Right lobe of liver (tissue), 6 donors: ENCODE measurements at regions not wholly inside any gene's neighbourhood (a gene's known extent, or its start where the extent isn't known, plus 50 kb on each side); places are given as distances from the start of the nearest gene placed in this dataset.

Experiments used
- ATAC-seq, 4 donors: fragments of 200-7000 bp; cut with Tn5 transposase; one replicate each; pipeline ENCODE4 v1.9.1; 2020; ENCODE audit warnings: mild to moderate bottlenecking in 4 of 4, moderate library complexity in 4 of 4
- DNase-seq, 3 donors: peaks; one replicate each; pipeline ENCODE4 v3.0.0-alpha.2; 2020
- H3K27ac ChIP-seq, 3 donors: fragments of 200-600 bp; one replicate each; pipeline ENCODE4 v1.8.0; 2022
- H3K27me3 ChIP-seq, 2 donors: fragments of 200-600 bp; one replicate each; pipeline ENCODE4 v1.8.0; 2022
- H3K36me3 ChIP-seq, 4 donors: fragments of 200-600 bp; sonication (generic) in 1 of 4; one replicate each; pipeline versions ENCODE4 v1.5.1 to v1.8.0; 2017 to 2022; ENCODE audit warnings: control low read depth in 1 of 4
- H3K4me1 ChIP-seq, 4 donors: fragments of 200-600 bp; sonication (generic) in 1 of 4; one replicate each; pipeline versions ENCODE4 v1.5.1 to v1.8.0; 2017 to 2022; ENCODE audit warnings: control low read depth in 1 of 4
- H3K4me3 ChIP-seq, 3 donors: fragments of 200-600 bp; one replicate each; pipeline ENCODE4 v1.8.0; 2022
- H3K9me3 ChIP-seq, 4 donors: fragments of 200-600 bp; sonication (generic) in 1 of 4; one replicate each; pipeline versions ENCODE4 v1.5.1 to v1.8.0; 2017 to 2022; ENCODE audit warnings: control low read depth in 1 of 4
- POLR2A ChIP-seq: fragments of 450-650 bp; IDR thresholded peaks from one replicate; pipeline ENCODE4 v1.6.1; 2017; ENCODE audit warnings: antibody characterized with exemption, mild to moderate bottlenecking
- WGBS: methylation state at CpG from one replicate; pipeline ENCODE4 v1.1.6; 2018; ENCODE audit warnings: low coverage, low lambda C conversion rate; ENCODE audit not compliant: insufficient coverage; ENCODE audit errors: missing lambda C conversion rate; 5-methylcytosine and 5-hydroxymethylcytosine counted together
- intact Hi-C, 2 donors: fragments of 100-400 bp; cut with DNase I; formaldehyde crosslinking; loops; one replicate each; pipeline versions ENCODE4 v1.11.2 to v1.14.1; 2022
- TF ChIP-seq, protein P1 (sequence below), 4 donors: fragments of 200-600 bp in 3 of 4; fragments of 450-650 bp in 1 of 4; IDR thresholded peaks; one replicate each; pipeline versions ENCODE4 v1.5.1 to v1.8.0; 2016 to 2022; ENCODE audit warnings: antibody characterized with exemption in 4 of 4, mild to moderate bottlenecking in 2 of 4
- donor health status: DM: no; HTN: yes; CAD: no.
- donor health status: DM: no; HTN: no; CAD: no.
- donor health status: DM: no; HTN: no; CAD: no.
- donor health status: DM: no; HTN: yes; CAD: no.
- donor health status: DM: no; HTN: yes; CAD: no.

DNA sequence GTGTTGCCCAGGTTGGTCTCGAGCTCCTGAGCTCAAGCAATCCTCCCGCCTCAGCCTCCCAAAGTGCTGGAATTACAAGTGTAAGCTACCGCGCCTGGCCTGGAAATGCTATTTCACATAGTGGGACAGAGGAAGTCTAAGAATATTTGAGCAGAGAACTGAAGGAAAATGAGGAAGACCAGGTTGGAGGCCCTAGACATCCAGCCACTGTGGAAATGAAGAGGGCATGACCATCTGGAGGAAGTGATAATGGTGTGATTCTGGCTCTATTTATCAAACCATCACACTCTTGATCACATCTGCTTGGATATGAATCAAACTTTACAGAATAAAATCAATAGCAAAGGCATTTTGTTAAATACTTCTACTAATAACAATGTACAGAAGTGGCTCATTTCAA, 65.9 kb upstream of the ARHGEF3 start:
- whole genome bisulfite sequencing, result 79% methylated on average over 4 of the region's 4 CpGs
- H3K27ac ChIP-seq, result no peak overlapping the region

DNA sequence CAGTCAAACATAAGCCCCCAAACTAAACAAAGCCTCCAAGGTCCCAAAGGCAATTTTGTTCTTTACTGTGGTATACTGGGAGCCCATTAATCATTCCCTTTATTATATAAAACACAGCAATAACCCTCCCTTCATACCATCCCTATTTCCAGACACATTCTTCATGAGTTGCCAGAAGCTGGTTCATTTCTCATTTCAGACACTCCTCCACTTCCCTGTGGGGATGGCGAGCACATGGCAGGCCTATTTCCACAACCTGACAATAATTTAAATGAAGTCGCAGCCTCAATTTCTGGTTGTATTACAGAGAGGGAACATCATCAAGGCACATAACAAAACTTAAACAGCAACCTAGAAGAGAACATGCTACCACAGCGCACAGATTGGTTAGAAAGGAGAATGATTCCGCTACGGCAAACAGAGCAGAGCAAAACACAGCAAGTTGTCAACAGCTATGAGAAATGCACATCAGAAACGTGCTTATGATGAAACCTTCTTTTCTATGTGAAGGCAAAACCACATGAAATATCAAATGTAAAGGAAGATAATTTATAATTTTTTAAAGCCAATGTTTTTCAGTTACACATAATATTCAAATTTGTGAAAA, 63.3 kb upstream of the ARHGEF3 start:
- no peaks in the 10 kb centered on the region for H3K4me1 ChIP-seq
- no peaks in the 10 kb centered on the region for H3K27me3 ChIP-seq
- H3K27ac ChIP-seq, result no peak overlapping the region
- no peaks in the 10 kb centered on the region for H3K9me3 ChIP-seq
- no peak for DNase-seq
- ATAC-seq, result no peak
- 81% methylated on average over 6 of the region's 6 CpGs for WGBS
- TF ChIP-seq POLR2A, result no peak
- TF ChIP-seq, protein P1, sequence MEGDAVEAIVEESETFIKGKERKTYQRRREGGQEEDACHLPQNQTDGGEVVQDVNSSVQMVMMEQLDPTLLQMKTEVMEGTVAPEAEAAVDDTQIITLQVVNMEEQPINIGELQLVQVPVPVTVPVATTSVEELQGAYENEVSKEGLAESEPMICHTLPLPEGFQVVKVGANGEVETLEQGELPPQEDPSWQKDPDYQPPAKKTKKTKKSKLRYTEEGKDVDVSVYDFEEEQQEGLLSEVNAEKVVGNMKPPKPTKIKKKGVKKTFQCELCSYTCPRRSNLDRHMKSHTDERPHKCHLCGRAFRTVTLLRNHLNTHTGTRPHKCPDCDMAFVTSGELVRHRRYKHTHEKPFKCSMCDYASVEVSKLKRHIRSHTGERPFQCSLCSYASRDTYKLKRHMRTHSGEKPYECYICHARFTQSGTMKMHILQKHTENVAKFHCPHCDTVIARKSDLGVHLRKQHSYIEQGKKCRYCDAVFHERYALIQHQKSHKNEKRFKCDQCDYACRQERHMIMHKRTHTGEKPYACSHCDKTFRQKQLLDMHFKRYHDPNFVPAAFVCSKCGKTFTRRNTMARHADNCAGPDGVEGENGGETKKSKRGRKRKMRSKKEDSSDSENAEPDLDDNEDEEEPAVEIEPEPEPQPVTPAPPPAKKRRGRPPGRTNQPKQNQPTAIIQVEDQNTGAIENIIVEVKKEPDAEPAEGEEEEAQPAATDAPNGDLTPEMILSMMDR (IDR thresholded peaks at IDR 0.05), result no peak
- intact Hi-C loops, result no loop called here
- no peaks in the 10 kb centered on the region for H3K36me3 ChIP-seq
- H3K4me3 ChIP-seq, result no peak overlapping the region

More for the DNA sequence above, 65.9 kb upstream of the ARHGEF3 start:
- ATAC-seq (no peak), DNase-seq (no peak)
- Histone ChIP-seq H3K4me3 (no peak overlapping the region), H3K27me3 (no peaks in the 10 kb centered on the region), H3K4me1 (no peaks in the 10 kb centered on the region), H3K9me3 (no peaks in the 10 kb centered on the region), H3K36me3 (no peaks in the 10 kb centered on the region)
- TF ChIP-seq POLR2A, result no peak
- TF ChIP-seq, protein P1 (IDR thresholded peaks at IDR 0.05), result no peak
- intact Hi-C loops, result no loop called here

DNA sequence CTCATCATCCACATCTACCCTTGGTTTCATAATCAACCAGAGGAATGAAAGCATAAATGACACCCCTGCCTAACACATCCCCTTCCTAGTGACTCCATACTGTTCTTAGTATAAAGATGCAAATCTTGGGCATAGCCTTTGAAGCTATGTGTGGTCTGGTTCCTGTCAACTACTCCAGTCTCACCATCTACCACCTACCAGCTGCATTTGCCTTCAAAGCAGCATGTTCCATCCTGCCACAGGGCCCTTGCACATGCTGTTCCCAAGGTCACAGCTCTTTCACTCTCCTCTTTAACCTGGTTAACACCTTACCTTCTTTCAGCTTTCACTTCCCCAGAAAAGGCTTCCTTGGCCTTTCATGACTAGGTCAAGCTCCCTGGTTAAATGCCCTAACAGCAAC, 62.3 kb upstream of the ARHGEF3 start:
- ATAC-seq, result no peak
- no peaks in the 10 kb centered on the region for H3K36me3 ChIP-seq
- H3K4me1 ChIP-seq, result no peaks in the 10 kb centered on the region
- DNase-seq, result no peak
- intact Hi-C loops, result no loop called here
- no peak for TF ChIP-seq POLR2A
- TF ChIP-seq, protein P1 (IDR thresholded peaks at IDR 0.05), result no peak
- H3K27me3 ChIP-seq, result no peaks in the 10 kb centered on the region
- H3K4me3 ChIP-seq, result no peak overlapping the region
- H3K27ac ChIP-seq, result no peak overlapping the region
- H3K9me3 ChIP-seq, result no peaks in the 10 kb centered on the region

- no peaks in the 10 kb centered on the region for H3K27me3 ChIP-seq
- no peak for TF ChIP-seq POLR2A
- TF ChIP-seq, protein P1 (IDR thresholded peaks at IDR 0.05), result no peak
- no peaks in the 10 kb centered on the region for H3K36me3 ChIP-seq
- intact Hi-C loops, result no loop called here
- WGBS, result 65% methylated on average over 6 of the region's 6 CpGs
- no peak overlapping the region for H3K4me3 ChIP-seq
- DNase-seq (no peak), ATAC-seq (no peak)
- no peaks in the 10 kb centered on the region for H3K9me3 ChIP-seq
- no peaks in the 10 kb centered on the region for H3K4me1 ChIP-seq
- no peak overlapping the region for H3K27ac ChIP-seq
These were observed 60.8 kb upstream of the ARHGEF3 start for GRCh38 chr3:56862352-56863062.
